WTC11 (cell line): ENCODE measurements at regions not wholly inside any gene's neighbourhood (a gene's known extent, or its start where the extent isn't known, plus 50 kb on each side); places are given as distances from the start of the nearest gene placed in this dataset.

ENCODE experiments used
- CBFB ChIP-seq: sonication (generic); formaldehyde crosslinking; IDR thresholded peaks from 2 replicates; pipeline ENCODE4 v1.8.1; 2022; ENCODE audit warnings: mild to moderate bottlenecking, low read depth, missing genetic modification reagents
- CTCF ChIP-seq: fragments of 200-600 bp; IDR thresholded peaks from 2 replicates; pipeline ENCODE4 v1.8.0; 2022; ENCODE audit warnings: antibody characterized with exemption
- JUN ChIP-seq: sonication (generic); formaldehyde crosslinking; IDR thresholded peaks from 2 replicates; pipeline ENCODE4 v1.8.0; 2023; ENCODE audit warnings: mild to moderate bottlenecking, missing genetic modification reagents
- USF2 ChIP-seq: sonication (generic); formaldehyde crosslinking; IDR thresholded peaks from 2 replicates; pipeline ENCODE4 v1.8.1; 2023; ENCODE audit warnings: mild to moderate bottlenecking, missing genetic modification reagents, moderate library complexity
- TF ChIP-seq, protein P1 (sequence below): sonication (generic); formaldehyde crosslinking; IDR thresholded peaks from 2 replicates; pipeline ENCODE4 v1.8.0; 2022; ENCODE audit warnings: mild to moderate bottlenecking, missing genetic modification reagents

DNA sequence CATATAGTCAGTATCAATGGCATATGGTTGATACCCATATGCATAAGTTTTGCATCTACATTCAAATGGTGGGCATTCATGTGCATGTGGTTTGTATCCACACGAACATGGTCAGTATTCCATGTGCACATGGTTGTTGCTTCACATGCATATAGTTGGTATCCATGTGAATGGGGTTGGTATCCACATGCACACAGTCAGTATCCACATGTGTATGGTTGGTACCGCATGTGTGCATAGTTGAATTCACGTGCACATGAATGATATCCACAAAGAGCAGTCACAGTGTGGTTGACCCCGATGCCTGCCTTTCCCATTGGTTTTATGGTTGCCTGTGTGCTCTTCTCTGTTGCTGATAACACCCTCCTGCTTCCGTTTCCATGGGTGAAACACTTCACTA is 427.9 kb downstream of the STIM2 start:
- TF ChIP-seq CTCF (no peak), CBFB (CRISPR knock-in tag) (no peak), USF2 (no peak), JUN (no peak)
- TF ChIP-seq, protein P1, sequence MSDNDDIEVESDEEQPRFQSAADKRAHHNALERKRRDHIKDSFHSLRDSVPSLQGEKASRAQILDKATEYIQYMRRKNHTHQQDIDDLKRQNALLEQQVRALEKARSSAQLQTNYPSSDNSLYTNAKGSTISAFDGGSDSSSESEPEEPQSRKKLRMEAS (CRISPR knock-in tag) = no peak
